Panc1 (cell line): ENCODE measurements at regions not wholly inside any gene's neighbourhood (a gene's known extent, or its start where the extent isn't known, plus 50 kb on each side); places are given as distances from the start of the nearest gene placed in this dataset.

Experiments
- ATAC-seq: fragments of 200-7000 bp; cut with Tn5 transposase; 2 replicates; pipeline ENCODE4 v1.9.1; 2020; ENCODE audit warnings: mild to moderate bottlenecking, moderate library complexity
- BruUV-seq: library from RNA; stranded (reverse); fragments of 400-500 nt; replicated peaks from 2 replicates; lab custom pipeline; 2021; lab: Mats Ljungman, UMichigan
- CTCF ChIA-PET: fragments of 300-600 bp; sonication (Branson Sonifier 250); formaldehyde crosslinking; loops from one replicate; lab custom pipeline; 2022; ENCODE audit warnings: antibody characterized with exemption; lab: Charles Lee
- POLR2A ChIA-PET: fragments of 300-600 bp; sonication (Branson Sonifier 250); formaldehyde crosslinking; loops from one replicate; lab custom pipeline; 2022; ENCODE audit warnings: antibody characterized with exemption; lab: Charles Lee
- DNase-seq: peaks from one replicate; pipeline ENCODE4 v3.0.0-alpha.2; 2010; ENCODE audit warnings: low read depth, low spot score
- H3K27ac ChIP-seq: 2 replicates; pipeline ENCODE4 v1.5.1; 2011; ENCODE audit warnings: mild to moderate bottlenecking, low read length, inconsistent platforms
- H3K27me3 ChIP-seq: fragments of 200-500 bp; sonication (Bioruptor generic); 2 replicates; pipeline ENCODE4 v1.6.0; 2014; ENCODE audit warnings: low read length, inconsistent platforms; ENCODE audit not compliant: control insufficient read depth, insufficient read depth
- H3K36me3 ChIP-seq: fragments of 200-500 bp; sonication (Bioruptor generic); 2 replicates; pipeline ENCODE4 v1.5.1; 2014; ENCODE audit warnings: inconsistent platforms, mild to moderate bottlenecking, low read length, moderate library complexity; ENCODE audit not compliant: control insufficient read depth, insufficient read depth
- H3K4me1 ChIP-seq: 2 replicates; pipeline ENCODE4 v1.5.1; 2011; ENCODE audit warnings: inconsistent platforms, mild to moderate bottlenecking, low read length, moderate library complexity; ENCODE audit not compliant: control insufficient read depth, insufficient read depth
- H3K4me3 ChIP-seq, 2 experiments: 2 replicates each; pipeline ENCODE4 v1.5.1; 2011 to 2012; ENCODE audit warnings: low read depth in 2 of 2, low read length in 2 of 2, mild to moderate bottlenecking in 2 of 2, inconsistent platforms in 1 of 2, moderate library complexity in 1 of 2
- H3K9me3 ChIP-seq: fragments of 200-500 bp; sonication (Bioruptor generic); 2 replicates; pipeline ENCODE4 v1.5.1; 2014; ENCODE audit warnings: low read depth, mild to moderate bottlenecking, inconsistent platforms, low read length, moderate library complexity; ENCODE audit not compliant: control insufficient read depth, insufficient read depth
- CTCF ChIP-seq: fragments of 450-650 bp; IDR thresholded peaks from 2 replicates; pipeline ENCODE4 v1.5.1; 2017; ENCODE audit warnings: mild to moderate bottlenecking
- POLR2AphosphoS5 ChIP-seq: IDR thresholded peaks from 2 replicates; pipeline ENCODE4 v1.6.1; 2012; ENCODE audit warnings: mild to moderate bottlenecking, low read depth, low read length, moderate library complexity
- SIN3A ChIP-seq: IDR thresholded peaks from 2 replicates; pipeline ENCODE4 v1.6.1; 2012; ENCODE audit warnings: low read depth, mild to moderate bottlenecking, low read length, moderate library complexity, borderline replicate concordance; ENCODE audit not compliant: insufficient read depth
- TCF7L2 ChIP-seq: IDR thresholded peaks from 2 replicates; pipeline ENCODE4 v1.6.1; 2011; ENCODE audit warnings: mild to moderate bottlenecking, low read depth, low read length, inconsistent platforms
- in situ Hi-C: cut with HindIII; loops from 2 replicates; pipeline ENCODE4 v1.10.0; 2016; ENCODE audit warnings: low sequenced_read_pairs, low pct_unique_long_range_greater_than_20kb
- intact Hi-C: fragments of 100-400 bp; cut with micrococcal nuclease; formaldehyde crosslinking; loops from one replicate; pipeline ENCODE4 v1.10.0; 2022; ENCODE audit not compliant: unreplicated experiment
- TF ChIP-seq, protein P1 (sequence below), 2 experiments: IDR thresholded peaks; 2 replicates each; pipeline ENCODE4 v1.6.1; 2011 to 2012; ENCODE audit warnings: low read depth in 2 of 2, control low read depth in 1 of 2, low read length in 1 of 2, mild to moderate bottlenecking in 1 of 2, moderate library complexity in 1 of 2; ENCODE audit not compliant: insufficient read depth in 1 of 2

- ATAC-seq: no peak
- intact Hi-C loops: no loop called here
- Histone ChIP-seq H3K9me3 (no peaks in the 10 kb centered on the region), H3K27me3 (peaks cover 13% of the 10 kb centered on the region), H3K4me1 (no peaks in the 10 kb centered on the region), H3K36me3 (no peaks in the 10 kb centered on the region), H3K27ac (no peak overlapping the region), H3K4me3 (no peak overlapping the region)
- in situ Hi-C loops: no loop called here
- CTCF ChIA-PET: no interaction called here
- DNase-seq: no peak
- no TSS peak for BruUV-seq
- POLR2A ChIA-PET: no interaction called here
- TF ChIP-seq SIN3A (no peak), POLR2AphosphoS5 (no peak), TCF7L2 (no peak), CTCF (no peak)
- TF ChIP-seq, protein P1, sequence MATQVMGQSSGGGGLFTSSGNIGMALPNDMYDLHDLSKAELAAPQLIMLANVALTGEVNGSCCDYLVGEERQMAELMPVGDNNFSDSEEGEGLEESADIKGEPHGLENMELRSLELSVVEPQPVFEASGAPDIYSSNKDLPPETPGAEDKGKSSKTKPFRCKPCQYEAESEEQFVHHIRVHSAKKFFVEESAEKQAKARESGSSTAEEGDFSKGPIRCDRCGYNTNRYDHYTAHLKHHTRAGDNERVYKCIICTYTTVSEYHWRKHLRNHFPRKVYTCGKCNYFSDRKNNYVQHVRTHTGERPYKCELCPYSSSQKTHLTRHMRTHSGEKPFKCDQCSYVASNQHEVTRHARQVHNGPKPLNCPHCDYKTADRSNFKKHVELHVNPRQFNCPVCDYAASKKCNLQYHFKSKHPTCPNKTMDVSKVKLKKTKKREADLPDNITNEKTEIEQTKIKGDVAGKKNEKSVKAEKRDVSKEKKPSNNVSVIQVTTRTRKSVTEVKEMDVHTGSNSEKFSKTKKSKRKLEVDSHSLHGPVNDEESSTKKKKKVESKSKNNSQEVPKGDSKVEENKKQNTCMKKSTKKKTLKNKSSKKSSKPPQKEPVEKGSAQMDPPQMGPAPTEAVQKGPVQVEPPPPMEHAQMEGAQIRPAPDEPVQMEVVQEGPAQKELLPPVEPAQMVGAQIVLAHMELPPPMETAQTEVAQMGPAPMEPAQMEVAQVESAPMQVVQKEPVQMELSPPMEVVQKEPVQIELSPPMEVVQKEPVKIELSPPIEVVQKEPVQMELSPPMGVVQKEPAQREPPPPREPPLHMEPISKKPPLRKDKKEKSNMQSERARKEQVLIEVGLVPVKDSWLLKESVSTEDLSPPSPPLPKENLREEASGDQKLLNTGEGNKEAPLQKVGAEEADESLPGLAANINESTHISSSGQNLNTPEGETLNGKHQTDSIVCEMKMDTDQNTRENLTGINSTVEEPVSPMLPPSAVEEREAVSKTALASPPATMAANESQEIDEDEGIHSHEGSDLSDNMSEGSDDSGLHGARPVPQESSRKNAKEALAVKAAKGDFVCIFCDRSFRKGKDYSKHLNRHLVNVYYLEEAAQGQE (IDR thresholded peaks at IDR 0.05; ENCODE audit: insufficient read depth in 1 of 2, low read depth in 2 of 2, low read length in 1 of 2): no peak
Measured at GRCh38 chr1:233478611-233479010, 135.3 kb upstream of the KCNK1 start.

DNA sequence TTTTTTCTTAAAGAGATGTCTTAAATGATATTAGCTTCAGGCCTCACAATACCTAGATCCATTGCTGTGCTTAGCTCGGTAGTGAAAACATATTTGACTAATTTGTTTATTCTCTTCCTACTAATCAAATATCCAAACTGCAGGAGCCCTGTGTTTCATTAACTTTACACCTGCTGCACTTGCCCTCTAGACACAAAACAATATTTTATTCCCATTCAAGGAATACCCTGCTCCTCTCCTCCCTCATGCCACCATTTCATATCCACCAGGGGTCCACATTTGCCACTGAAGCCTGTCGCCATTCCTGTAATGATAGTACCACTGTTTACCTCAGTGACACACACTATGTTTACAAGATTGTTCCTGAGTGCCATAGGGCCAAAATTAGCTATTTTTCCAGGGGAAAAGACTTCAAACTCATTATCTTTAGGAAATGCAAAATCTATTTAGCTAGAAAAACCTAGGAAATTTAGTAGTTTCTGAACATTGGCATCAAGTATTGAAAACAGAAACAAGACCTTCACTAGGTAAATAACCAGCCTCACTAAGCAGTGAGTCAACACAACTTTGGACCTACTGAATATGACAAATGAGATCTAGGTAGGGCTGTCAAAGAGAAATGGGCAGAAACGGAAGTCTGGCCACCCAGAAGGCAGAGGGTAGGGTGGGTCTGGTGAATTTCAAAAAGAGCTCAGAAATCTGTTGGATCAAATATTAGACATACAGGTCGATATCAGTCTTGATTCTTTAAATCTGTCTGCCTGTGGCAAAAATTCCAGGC lies 134.6 kb upstream of the KCNK1 start:
- no peak overlapping the region for H3K4me3 ChIP-seq
- ChIA-PET POLR2A (no interaction called here), CTCF (no interaction called here)
- no TSS peak for BruUV-seq
- no peak for ATAC-seq
- no peaks in the 10 kb centered on the region for H3K4me1 ChIP-seq
- no peak for DNase-seq
- TF ChIP-seq, protein P1 (IDR thresholded peaks at IDR 0.05; ENCODE audit: insufficient read depth in 1 of 2, low read depth in 2 of 2, low read length in 1 of 2): no peak
- TF ChIP-seq CTCF (no peak), POLR2AphosphoS5 (no peak), TCF7L2 (no peak), SIN3A (no peak)
- in situ Hi-C loops: no loop called here
- H3K36me3 ChIP-seq: no peaks in the 10 kb centered on the region
- H3K27me3 ChIP-seq: peaks cover 13% of the 10 kb centered on the region
- no peaks in the 10 kb centered on the region for H3K9me3 ChIP-seq
- intact Hi-C loops: no loop called here
- no peak overlapping the region for H3K27ac ChIP-seq
